ENCODE measurements at regions not wholly inside any gene's neighbourhood (a gene's known extent, or its start where the extent isn't known, plus 50 kb on each side); places are given as distances from the start of the nearest gene placed in this dataset.
"Not testable (repeated sequence)": the region's sequence is repeated elsewhere in the genome, so short reads cannot be mapped to it uniquely, and the experiment has no call there.

- no peaks in the 10 kb centered on the region for H3K9me3 ChIP-seq (replicated peaks; ENCODE audit: insufficient read depth, low read length)
- no peak overlapping the region for H3K9ac ChIP-seq (ENCODE audit: low read length)
- no peak overlapping the region for H3K4me3 ChIP-seq (ENCODE audit: low read length)
- H3K9me2 ChIP-seq (replicated peaks; ENCODE audit: insufficient read depth, low read length): no peaks in the 10 kb centered on the region
- no peak overlapping the region for H3K27ac ChIP-seq (ENCODE audit: low read length)
- no peak for TF ChIP-seq EZH2phosphoT487 (IDR thresholded peaks at IDR 0.05; ENCODE audit: low read length)
- TF ChIP-seq, protein P1, sequence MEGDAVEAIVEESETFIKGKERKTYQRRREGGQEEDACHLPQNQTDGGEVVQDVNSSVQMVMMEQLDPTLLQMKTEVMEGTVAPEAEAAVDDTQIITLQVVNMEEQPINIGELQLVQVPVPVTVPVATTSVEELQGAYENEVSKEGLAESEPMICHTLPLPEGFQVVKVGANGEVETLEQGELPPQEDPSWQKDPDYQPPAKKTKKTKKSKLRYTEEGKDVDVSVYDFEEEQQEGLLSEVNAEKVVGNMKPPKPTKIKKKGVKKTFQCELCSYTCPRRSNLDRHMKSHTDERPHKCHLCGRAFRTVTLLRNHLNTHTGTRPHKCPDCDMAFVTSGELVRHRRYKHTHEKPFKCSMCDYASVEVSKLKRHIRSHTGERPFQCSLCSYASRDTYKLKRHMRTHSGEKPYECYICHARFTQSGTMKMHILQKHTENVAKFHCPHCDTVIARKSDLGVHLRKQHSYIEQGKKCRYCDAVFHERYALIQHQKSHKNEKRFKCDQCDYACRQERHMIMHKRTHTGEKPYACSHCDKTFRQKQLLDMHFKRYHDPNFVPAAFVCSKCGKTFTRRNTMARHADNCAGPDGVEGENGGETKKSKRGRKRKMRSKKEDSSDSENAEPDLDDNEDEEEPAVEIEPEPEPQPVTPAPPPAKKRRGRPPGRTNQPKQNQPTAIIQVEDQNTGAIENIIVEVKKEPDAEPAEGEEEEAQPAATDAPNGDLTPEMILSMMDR (IDR thresholded peaks at IDR 0.05; ENCODE audit: low read length): no peak
- no peak for TF ChIP-seq EZH2 (optimal IDR thresholded peaks at IDR 0.05; ENCODE audit: low read depth, low read length)
- H3K36me3 ChIP-seq (replicated peaks; ENCODE audit: insufficient read depth, low read length): no peaks in the 10 kb centered on the region
- H2AFZ ChIP-seq (ENCODE audit: low read length): no peak overlapping the region
- H4K20me1 ChIP-seq (ENCODE audit: insufficient read depth, low read length): no peaks in the 10 kb centered on the region
- no peaks in the 10 kb centered on the region for H3F3A ChIP-seq (ENCODE audit: insufficient read depth, low read length)
- no peaks in the 10 kb centered on the region for H3K79me2 ChIP-seq (ENCODE audit: low read length)
- DNase-seq: no peak
- no peaks in the 10 kb centered on the region for H3K27me3 ChIP-seq (replicated peaks; ENCODE audit: insufficient read depth, low read length)
- H3K4me2 ChIP-seq (ENCODE audit: low read depth, low read length): no peak overlapping the region
- no peaks in the 10 kb centered on the region for H3K4me1 ChIP-seq (ENCODE audit: low read length)
Observed at GRCh38 chr7:69110450-69111050, 487.7 kb upstream of the AUTS2 start.

DNA sequence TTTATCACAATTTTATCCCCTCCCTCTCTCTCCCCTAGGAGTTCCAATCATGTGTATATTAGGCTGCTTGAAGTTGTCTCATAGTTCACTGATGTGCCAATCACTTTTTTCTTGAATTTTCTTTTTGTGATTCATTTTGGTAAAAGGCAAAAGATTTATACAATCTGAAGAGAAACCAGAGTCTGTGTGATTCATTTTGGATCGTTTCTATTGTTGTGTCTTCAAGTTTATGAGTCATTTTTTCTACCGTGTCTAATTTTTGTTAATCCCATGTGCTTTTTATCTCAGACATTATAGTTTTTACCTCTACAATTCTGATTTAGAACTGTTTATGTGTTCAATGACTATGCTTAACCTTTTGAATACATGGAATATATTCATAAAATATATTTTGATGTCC lies 483.9 kb upstream of the AUTS2 start:
- Histone ChIP-seq H3K27ac (ENCODE audit: low read length) (no peak overlapping the region), H3F3A (ENCODE audit: insufficient read depth, low read length) (no peaks in the 10 kb centered on the region), H3K79me2 (ENCODE audit: low read length) (no peaks in the 10 kb centered on the region), H3K36me3 (replicated peaks; ENCODE audit: insufficient read depth, low read length) (no peaks in the 10 kb centered on the region), H3K4me1 (ENCODE audit: low read length) (no peaks in the 10 kb centered on the region), H3K4me3 (ENCODE audit: low read length) (no peak overlapping the region), H3K9ac (ENCODE audit: low read length) (no peak overlapping the region), H3K4me2 (ENCODE audit: low read depth, low read length) (no peak overlapping the region), H4K20me1 (ENCODE audit: insufficient read depth, low read length) (no peaks in the 10 kb centered on the region), H3K9me3 (replicated peaks; ENCODE audit: insufficient read depth, low read length) (no peaks in the 10 kb centered on the region), H3K27me3 (replicated peaks; ENCODE audit: insufficient read depth, low read length) (no peaks in the 10 kb centered on the region), H3K9me2 (replicated peaks; ENCODE audit: insufficient read depth, low read length) (no peaks in the 10 kb centered on the region), H2AFZ (ENCODE audit: low read length) (no peak overlapping the region)
- TF ChIP-seq EZH2 (optimal IDR thresholded peaks at IDR 0.05; ENCODE audit: low read depth, low read length): no peak
- no peak for TF ChIP-seq EZH2phosphoT487 (IDR thresholded peaks at IDR 0.05; ENCODE audit: low read length)
- TF ChIP-seq, protein P1 (IDR thresholded peaks at IDR 0.05; ENCODE audit: low read length): no peak
- no peak for DNase-seq

- Histone ChIP-seq H4K20me1 (ENCODE audit: insufficient read depth, low read length) (no peaks in the 10 kb centered on the region), H3K36me3 (replicated peaks; ENCODE audit: insufficient read depth, low read length) (no peaks in the 10 kb centered on the region), H3K9ac (ENCODE audit: low read length) (no peak overlapping the region), H3K4me1 (ENCODE audit: low read length) (no peaks in the 10 kb centered on the region), H3K27ac (ENCODE audit: low read length) (no peak overlapping the region), H3K27me3 (replicated peaks; ENCODE audit: insufficient read depth, low read length) (no peaks in the 10 kb centered on the region), H3K4me2 (ENCODE audit: low read depth, low read length) (no peak overlapping the region), H2AFZ (ENCODE audit: low read length) (no peak overlapping the region), H3K79me2 (ENCODE audit: low read length) (no peaks in the 10 kb centered on the region), H3F3A (ENCODE audit: insufficient read depth, low read length) (no peaks in the 10 kb centered on the region), H3K9me3 (replicated peaks; ENCODE audit: insufficient read depth, low read length) (no peaks in the 10 kb centered on the region), H3K4me3 (ENCODE audit: low read length) (no peak overlapping the region), H3K9me2 (replicated peaks; ENCODE audit: insufficient read depth, low read length) (no peaks in the 10 kb centered on the region)
- no peak for DNase-seq
- TF ChIP-seq, protein P1 (IDR thresholded peaks at IDR 0.05; ENCODE audit: low read length): no peak
- no peak for TF ChIP-seq EZH2 (optimal IDR thresholded peaks at IDR 0.05; ENCODE audit: low read depth, low read length)
- no peak for TF ChIP-seq EZH2phosphoT487 (IDR thresholded peaks at IDR 0.05; ENCODE audit: low read length)
Observed at GRCh38 chr7:69115788-69116187, 482.5 kb upstream of the AUTS2 start.

GRCh38 chr7:69116196-69116595 lies 482.1 kb upstream of the AUTS2 start:
- not testable (repeated sequence) for H3K9me2 ChIP-seq (replicated peaks; ENCODE audit: insufficient read depth, low read length); H3K4me1 ChIP-seq (ENCODE audit: low read length); DNase-seq; H3K4me3 ChIP-seq (ENCODE audit: low read length); H3K9me3 ChIP-seq (replicated peaks; ENCODE audit: insufficient read depth, low read length); H3K27me3 ChIP-seq (replicated peaks; ENCODE audit: insufficient read depth, low read length); H3K27ac ChIP-seq (ENCODE audit: low read length); H3F3A ChIP-seq (ENCODE audit: insufficient read depth, low read length); H3K36me3 ChIP-seq (replicated peaks; ENCODE audit: insufficient read depth, low read length); H3K9ac ChIP-seq (ENCODE audit: low read length); H3K79me2 ChIP-seq (ENCODE audit: low read length); H2AFZ ChIP-seq (ENCODE audit: low read length); H4K20me1 ChIP-seq (ENCODE audit: insufficient read depth, low read length); H3K4me2 ChIP-seq (ENCODE audit: low read depth, low read length)
